HTR-8/SVneo (cell line): ENCODE measurements at regions not wholly inside any gene's neighbourhood (a gene's known extent, or its start where the extent isn't known, plus 50 kb on each side); places are given as distances from the start of the nearest gene placed in this dataset.

Source experiments
- DNase-seq: peaks from one replicate; pipeline ENCODE4 v3.0.0; 2011; ENCODE audit warnings: low spot score, mixed read lengths; ENCODE audit not compliant: insufficient read length
- FAIRE-seq: peaks from 2 replicates; lab custom pipeline; 2011; peaks lifted over from hg19 to GRCh38; lab: Jason Lieb, UNC

- FAIRE-seq (no peak), DNase-seq (no peak)
These were observed 797.6 kb downstream of the ROBO2 start for GRCh38 chr3:77837456-77838025.

- no peak for DNase-seq
- no peak for FAIRE-seq
These were observed 819.3 kb downstream of the ROBO2 start for GRCh38 chr3:77859156-77859555.

- DNase-seq (no peak), FAIRE-seq (no peak)
These were observed 828.8 kb downstream of the ROBO2 start for GRCh38 chr3:77868725-77869124.

- DNase-seq (no peak), FAIRE-seq (no peak)
These were observed 829.5 kb downstream of the ROBO2 start for GRCh38 chr3:77869423-77869822.

GRCh38 chr3:77871436-77871835 is 831.5 kb downstream of the ROBO2 start:
- DNase-seq (no peak), FAIRE-seq (no peak)

GRCh38 chr3:77873598-77873997 is 833.7 kb downstream of the ROBO2 start:
- FAIRE-seq = no peak
- no peak for DNase-seq

- no peak for FAIRE-seq
- no peak for DNase-seq
These were observed 845.5 kb downstream of the ROBO2 start for GRCh38 chr3:77885381-77885780.

- DNase-seq = no peak
- no peak for FAIRE-seq
These were observed 847.7 kb downstream of the ROBO2 start for GRCh38 chr3:77887611-77888010.

- FAIRE-seq (no peak), DNase-seq (no peak)
These were observed 849.7 kb downstream of the ROBO2 start for GRCh38 chr3:77889616-77890015.

GRCh38 chr3:77898621-77899020 is 858.7 kb downstream of the ROBO2 start:
- no peak for FAIRE-seq

GRCh38 chr3:77902675-77903074 is 862.8 kb downstream of the ROBO2 start:
- DNase-seq (no peak), FAIRE-seq (no peak)

More at GRCh38 chr3:77898621-77899020, 858.7 kb downstream of the ROBO2 start:
- DNase-seq = no peak

GRCh38 chr3:77906102-77906709 is 866.3 kb downstream of the ROBO2 start:
- DNase-seq = no peak
- FAIRE-seq = no peak

GRCh38 chr3:77913524-77914174 is 873.8 kb downstream of the ROBO2 start:
- DNase-seq (no peak), FAIRE-seq (no peak)

- FAIRE-seq (no peak), DNase-seq (no peak)
These were observed 875.4 kb downstream of the ROBO2 start for GRCh38 chr3:77915336-77915735.

- DNase-seq = no peak
- no peak for FAIRE-seq
These were observed 877.3 kb downstream of the ROBO2 start for GRCh38 chr3:77917225-77917624.

- FAIRE-seq (no peak), DNase-seq (no peak)
These were observed 879.3 kb downstream of the ROBO2 start for GRCh38 chr3:77919244-77919643.

GRCh38 chr3:77931255-77932009 is 891.5 kb downstream of the ROBO2 start:
- no peak for FAIRE-seq
- no peak for DNase-seq

GRCh38 chr3:77932926-77933325 is 893.0 kb downstream of the ROBO2 start:
- no peak for DNase-seq
- FAIRE-seq = no peak

- no peak for FAIRE-seq
These were observed 894.0 kb downstream of the ROBO2 start for GRCh38 chr3:77933926-77934325.

GRCh38 chr3:77935418-77935817 is 895.5 kb downstream of the ROBO2 start:
- FAIRE-seq (no peak), DNase-seq (no peak)

More at GRCh38 chr3:77933926-77934325, 894.0 kb downstream of the ROBO2 start:
- no peak for DNase-seq

- DNase-seq (no peak), FAIRE-seq (no peak)
These were observed 899.8 kb downstream of the ROBO2 start for GRCh38 chr3:77939726-77940125.
